Activated naive CD4-positive, alpha-beta T cell treated with Interleukin-2 at 50 U/mL for 16 hours (primary cell): ENCODE measurements at regions not wholly inside any gene's neighbourhood (a gene's known extent, or its start where the extent isn't known, plus 50 kb on each side); places are given as distances from the start of the nearest gene placed in this dataset.

Experiments used
- DNase-seq: peaks from one replicate; pipeline ENCODE4 v3.0.0-alpha.2; 2020

DNA sequence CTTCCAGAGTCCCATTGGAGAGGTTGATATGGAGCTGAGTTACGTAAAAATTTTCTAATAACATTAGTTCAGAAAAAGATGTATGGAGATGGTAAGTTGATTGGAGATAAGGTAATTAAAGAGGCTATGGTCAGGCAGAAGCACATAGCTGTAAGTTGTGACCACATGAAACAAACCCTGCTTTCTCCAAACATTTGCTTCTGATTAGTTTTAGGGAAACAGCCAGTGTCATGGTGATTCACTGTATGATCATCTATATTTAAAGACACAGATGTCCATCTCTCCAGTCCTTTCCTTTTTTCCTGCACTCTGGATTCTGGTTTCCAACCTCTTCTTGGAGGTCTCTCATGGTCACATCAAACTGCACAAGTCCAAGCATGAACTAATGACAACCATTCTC, 1550.8 kb upstream of the PIK3C3 start:
- DNase-seq: no peak

DNA sequence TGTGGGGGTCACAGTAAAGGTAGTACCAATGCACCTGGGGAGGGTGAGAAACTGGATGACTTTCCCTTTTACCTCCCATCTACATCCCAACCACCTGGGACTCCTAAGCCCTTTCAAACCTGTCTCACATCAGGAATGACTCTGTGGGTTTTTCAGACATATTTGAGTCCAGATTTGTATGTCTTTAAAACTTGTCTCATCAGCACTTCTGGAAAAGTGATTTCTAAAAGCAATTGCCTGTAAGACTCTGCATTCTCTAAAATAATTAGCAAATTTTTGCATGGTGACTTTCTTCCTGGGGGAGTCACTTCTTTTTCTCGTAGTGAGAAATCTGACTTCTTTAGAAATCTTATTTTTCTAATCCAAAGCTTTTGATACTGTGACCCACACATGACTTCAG, 1553.0 kb upstream of the PIK3C3 start:
- DNase-seq: no peak

DNA sequence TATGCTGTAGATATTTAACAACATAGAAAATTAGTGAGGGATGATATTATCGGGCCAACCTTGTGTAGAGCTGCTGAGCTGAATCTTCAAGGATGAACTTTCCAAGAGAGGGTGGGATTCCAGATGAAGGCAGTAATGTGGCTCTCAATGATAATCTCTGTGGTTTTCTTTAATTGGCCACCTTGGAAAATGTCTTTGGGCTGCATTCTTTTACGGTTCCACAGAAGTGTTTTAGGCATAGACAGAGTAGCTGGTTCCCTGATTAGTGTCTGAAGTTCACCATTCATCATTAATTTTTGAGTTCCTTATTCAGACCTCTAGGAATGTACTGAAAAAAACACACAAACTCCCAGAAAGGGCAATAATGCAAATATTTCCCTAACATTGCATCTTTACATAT, 1566.9 kb upstream of the PIK3C3 start:
- DNase-seq: no peak

DNA sequence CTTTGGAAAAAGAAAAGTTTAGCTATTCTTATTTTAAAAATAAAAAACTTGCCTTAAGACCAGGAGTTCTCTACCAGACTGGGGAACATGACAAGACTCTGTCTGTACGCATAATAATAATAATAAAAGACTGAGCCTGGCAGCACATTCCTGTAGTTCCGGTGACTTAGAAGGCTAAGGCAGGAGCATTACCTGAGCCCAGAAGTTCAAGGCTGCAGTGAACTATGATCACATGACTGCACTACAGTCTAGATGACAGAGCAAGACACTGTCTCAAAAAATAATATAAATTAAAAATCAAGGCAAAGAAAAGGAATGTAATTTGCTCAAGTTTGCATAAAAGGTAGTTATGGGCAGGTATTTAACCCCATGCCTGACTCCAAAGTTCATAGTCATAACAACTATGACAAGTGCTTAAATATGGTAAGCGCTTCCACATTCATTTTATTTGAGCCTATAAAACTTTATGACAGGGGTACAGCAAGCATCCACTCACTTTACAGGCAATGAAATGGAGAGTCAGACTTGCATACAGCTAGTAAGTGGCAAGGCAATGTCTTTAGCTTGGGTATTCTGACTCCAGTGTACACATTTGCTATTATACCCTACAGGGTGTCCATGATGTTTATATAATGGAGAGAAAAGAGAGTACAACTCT, 1567.8 kb upstream of the PIK3C3 start:
- no peak for DNase-seq

DNA sequence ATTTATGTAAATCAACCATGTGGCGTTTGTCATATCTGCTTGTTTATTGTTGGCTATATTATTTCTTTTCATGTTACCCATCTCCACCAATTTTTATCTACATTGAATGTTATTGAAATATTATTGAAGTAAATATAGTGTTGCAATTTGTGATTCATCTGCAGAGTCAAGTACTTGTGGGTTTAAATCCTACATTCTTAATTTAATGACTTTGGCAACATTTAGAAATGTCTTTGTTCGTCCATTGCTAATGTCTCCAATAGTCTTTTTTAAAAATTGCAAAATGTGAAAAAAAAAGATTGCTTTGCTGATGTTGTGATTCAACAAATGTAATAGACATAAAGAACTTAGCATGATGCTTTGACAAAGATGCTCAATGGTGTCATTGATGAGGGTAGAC, 1572.8 kb upstream of the PIK3C3 start:
- DNase-seq: no peak

GRCh38 chr18:40380686-40381439, 1574.2 kb upstream of the PIK3C3 start:
- DNase-seq: no peak

GRCh38 chr18:40375837-40376236, 1579.2 kb upstream of the PIK3C3 start:
- DNase-seq: no peak

DNA sequence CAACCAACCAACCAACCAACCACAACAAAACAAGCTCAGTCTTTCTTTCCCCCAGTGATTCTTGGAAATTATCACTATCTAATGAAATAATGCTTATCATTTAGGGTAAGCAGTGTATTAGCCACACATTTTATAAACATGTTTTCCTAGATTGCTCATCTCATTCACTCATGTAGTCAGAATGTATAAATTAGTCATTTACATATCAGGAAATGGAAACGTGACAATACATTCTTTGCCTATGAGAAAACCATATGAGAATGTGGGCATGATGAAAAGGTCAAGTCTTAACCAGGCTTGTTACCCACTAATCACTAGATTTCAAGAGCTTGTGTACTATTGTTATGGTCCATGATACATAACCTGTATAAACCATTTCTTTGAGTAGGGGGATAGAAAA, 1583.4 kb upstream of the PIK3C3 start:
- DNase-seq: no peak

GRCh38 chr18:40367576-40367975, 1587.5 kb upstream of the PIK3C3 start:
- DNase-seq: no peak

DNA sequence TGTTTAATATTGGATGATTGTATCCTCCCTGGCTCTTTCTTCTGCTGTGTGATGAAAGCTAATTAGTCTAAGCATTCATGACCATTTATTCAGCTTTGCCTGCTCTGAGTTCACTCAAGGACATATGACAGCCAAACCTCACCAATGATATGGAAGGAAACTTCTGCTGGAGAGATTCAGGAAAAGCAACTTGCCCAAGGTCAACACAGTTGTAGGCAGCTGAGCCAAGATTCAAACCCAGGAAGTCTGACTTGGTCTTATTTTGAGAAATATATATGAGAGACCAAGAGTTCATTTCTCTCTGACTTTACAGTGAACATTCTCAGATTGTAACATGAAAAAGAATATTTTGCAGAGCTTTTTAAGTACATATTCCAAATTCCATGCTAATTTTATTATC, 1588.5 kb upstream of the PIK3C3 start:
- DNase-seq: no peak

- no peak for DNase-seq
Observed at GRCh38 chr18:40365526-40365925, 1589.5 kb upstream of the PIK3C3 start.

DNA sequence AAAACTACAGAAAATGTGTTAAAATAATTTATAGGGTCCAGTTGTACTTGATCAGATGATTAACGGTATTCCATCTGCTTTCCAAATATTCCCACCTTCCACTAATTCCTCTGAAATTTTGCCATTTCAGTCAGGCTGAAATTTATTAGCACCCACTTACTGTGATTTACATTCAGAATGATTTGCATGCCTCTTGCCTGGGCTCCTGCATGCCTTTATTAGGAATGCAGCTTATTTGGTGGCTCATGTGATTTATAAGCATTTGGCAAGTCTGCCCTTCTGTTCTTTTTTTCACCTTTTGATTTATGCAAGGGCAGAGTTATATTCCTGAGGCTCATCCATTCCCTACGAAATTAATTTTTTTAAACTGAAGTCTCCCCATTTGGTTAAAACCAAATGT, 1594.5 kb upstream of the PIK3C3 start:
- DNase-seq: no peak

DNA sequence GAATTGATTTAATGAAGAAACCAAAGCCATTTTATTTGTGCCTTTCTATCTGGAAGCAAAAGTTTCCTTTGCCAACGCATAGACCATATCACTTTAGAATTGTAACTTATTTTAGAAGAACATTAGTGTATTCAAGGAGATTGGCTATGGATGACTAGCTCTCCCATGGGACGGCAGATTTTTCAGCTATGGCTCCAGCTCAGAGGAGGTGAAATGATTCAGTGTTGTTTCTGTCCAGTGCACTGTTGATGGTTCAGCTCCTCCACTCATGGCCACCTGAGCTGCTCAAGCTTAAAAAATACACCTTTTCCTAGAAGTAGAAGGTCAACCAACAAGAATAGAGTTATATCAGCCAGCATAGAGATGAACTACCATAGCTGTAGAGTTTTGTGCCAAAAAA, 1597.5 kb upstream of the PIK3C3 start:
- DNase-seq: no peak

DNA sequence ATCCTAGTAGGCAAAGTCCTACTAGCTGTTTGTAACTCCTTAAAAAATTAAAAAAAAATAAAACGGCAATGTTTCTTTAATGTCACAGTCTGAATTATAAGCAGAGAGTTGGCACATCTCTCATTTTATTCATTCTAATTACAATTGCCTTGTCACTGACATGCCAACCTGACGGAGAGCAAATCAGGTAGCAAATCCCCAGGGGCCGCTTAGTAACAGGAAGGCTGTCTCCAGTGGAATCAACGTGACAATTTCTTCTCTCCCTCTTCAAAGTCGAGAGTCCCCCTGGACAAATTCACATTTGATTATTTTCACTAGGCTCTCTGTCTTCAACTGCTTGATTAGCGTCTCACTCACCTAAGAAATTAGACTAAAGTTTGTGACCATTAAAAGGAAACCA, 1598.9 kb upstream of the PIK3C3 start:
- no peak for DNase-seq

DNA sequence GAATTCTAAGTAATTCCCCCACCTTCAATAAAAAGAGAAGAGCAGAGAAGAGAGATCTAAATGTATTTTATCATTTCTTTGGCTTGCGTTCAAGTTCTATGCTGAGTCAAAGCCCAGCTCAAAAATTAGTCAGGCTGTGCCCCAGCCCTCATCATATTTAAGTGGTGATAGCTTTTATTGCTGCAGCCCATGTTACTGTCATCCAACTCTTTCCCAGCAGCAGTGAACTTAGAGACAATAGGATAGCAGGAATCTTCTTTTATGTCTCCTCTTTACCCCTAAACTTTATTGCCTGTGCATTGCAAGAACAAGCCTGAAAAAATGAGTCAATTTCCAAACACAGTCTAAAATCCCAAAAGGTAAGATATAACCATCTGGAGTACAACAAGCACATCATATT, 1599.3 kb upstream of the PIK3C3 start:
- DNase-seq: no peak

DNA sequence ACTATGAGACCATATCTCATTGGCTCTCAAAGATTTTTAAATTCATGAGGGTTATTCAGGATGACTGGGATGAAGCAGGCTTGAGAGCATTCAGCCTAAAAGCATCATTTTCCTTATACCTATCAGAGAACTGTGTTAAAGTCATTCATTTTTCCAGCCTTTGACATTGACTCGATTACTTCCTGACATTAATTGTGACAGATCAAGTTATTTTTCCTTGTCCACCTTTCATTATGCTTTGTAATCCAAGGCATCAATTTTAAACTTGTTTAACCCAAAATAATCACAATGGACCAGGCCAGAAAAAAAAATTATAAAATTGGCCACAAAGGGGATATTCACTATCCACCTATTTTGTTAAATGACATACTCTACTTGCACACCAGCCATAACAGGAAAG, 1606.8 kb upstream of the PIK3C3 start:
- no peak for DNase-seq

DNA sequence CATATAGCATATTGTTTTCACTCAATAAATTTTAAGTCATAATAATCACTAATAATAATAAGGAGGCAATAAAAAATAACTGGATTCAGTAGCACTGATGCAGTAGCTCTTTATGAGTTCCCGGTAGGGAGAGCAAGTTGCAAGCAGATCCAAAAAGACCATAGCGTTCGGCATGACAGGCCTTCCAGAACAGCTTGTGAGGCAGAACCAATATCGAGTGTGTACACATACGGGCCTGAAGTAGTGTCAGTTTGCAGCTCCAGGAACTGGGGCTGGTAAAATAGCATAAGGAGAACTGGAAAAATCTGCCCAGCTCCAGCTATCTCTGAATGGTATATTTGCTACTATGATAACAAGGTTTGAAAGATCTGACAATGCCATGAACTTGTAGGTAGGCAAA, 1607.8 kb upstream of the PIK3C3 start:
- no peak for DNase-seq

DNA sequence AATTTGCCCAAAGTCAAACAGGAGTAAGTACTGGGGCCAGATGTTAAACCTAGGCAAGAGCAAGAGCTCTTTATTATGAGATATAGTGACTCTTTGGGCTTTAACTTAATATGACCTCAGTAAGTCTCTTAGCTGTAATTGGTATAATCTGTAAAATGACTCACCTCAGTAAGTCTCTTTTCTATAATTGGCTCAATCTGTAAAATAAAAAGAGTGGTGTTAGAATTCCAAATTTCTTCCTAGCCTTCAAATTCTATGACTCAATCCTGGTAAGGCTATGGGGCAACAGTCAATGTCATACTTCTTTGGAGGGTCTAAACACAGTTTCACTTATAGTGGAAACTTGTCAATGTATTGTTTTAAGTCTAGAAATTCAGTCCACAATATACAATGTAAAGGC, 1608.9 kb upstream of the PIK3C3 start:
- DNase-seq: no peak

DNA sequence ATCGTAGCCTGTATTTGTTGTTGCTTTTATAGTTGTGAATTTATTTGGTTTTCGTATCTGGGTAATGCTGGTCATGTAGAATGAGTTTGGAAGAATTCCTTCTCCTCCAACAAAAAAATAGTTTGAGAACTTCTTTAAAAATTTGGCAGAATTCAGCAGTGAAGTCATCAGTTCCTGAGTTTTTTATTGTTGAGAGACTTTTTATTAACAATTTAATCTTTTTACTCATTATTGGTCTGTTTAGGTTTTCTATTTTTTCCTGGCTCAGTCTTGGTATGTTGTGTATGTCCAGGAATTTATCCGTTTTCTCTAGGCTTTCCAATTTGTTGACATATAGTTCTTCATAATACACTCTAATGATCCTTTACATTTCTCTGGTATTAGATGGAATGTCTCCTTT, 1613.3 kb upstream of the PIK3C3 start:
- no peak for DNase-seq

GRCh38 chr18:40338284-40338683, 1616.8 kb upstream of the PIK3C3 start:
- DNase-seq: no peak

DNA sequence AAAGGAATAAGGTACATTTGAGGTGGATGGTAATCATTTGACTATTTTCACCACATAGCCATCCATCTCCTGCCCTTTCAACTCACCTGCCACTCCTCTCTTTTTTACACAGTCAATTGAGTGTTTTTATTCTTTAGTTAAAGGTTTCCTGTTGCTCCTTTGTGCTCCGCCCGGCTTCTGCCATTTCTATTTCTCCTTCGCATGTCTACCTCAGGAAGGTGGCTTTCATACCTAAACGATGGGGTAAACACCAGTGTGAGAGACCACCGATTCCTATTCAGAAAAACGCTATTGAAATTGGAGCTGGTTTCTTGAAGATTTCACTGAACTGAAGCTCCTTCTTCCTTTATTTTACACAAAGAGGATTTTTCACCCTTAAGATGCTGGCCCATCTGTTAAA, 1628.0 kb upstream of the PIK3C3 start:
- DNase-seq: no peak

- no peak for DNase-seq
Observed at GRCh38 chr18:40325988-40326387, 1629.0 kb upstream of the PIK3C3 start.

DNA sequence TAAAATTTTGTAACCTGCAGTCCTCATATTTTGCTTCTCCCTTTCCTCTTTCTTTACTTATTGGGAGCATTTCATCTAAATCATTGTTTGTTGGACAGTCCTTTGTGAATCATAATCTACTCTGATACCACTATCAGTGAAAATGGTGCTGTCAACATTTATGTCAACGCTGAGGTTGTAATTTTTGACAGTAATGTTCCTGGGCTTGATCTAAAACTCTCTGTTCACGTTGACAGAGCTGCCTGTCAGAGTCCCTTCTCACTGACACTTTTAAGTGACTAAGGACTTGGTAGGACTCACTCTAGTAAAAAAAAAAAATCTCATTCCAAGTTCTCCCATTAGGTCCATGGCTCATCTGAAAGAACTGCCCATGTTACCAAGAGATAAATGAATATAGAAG, 1640.8 kb upstream of the PIK3C3 start:
- DNase-seq: no peak

DNA sequence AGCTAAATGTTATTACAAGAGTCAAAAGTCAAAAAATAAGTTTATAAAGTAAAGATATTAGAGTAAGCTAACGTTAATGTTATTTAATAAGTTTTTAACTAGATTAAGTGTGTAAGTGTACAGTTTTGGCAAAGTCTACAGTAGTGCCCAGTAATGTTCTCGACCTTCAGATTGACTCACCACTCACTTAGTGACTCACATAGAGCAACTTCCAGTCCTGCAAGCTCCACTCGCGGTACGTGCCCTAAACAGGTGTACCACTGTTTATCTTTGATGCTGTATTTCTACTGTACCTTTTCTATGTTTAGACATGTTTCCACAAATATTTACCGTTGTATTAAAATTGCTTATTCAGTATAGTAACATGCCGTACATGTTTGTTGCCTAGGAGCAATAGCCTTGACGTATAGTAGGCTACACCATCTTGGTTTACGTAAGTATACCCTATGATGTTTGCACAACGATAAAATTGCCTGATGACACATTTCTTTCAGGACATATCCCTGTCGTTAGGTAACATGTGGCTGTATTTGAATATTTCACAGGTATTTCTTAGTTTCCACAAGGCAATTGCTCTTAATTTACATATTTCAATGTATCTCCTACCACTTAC, 1641.9 kb upstream of the PIK3C3 start:
- no peak for DNase-seq

DNA sequence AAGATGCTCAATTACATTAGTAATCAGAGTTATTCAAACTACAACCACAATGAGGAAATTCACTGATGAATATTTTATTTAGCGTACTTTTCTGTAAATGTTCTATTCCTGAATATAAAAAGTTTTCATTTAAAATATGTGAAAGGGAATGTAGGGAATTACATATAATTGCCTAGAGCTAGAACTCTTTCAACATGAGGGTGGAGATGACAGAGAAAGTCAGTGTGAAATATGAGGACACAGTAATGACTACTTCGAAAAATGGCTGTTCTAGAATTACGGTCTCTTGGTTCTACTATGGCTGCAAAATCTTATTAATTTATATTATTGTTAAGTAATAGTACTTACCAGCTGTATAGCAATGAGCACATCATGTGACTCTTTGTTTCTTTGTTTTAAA, 1647.4 kb upstream of the PIK3C3 start:
- DNase-seq: no peak
